Keratinocyte (primary cell): ENCODE measurements at regions not wholly inside any gene's neighbourhood (a gene's known extent, or its start where the extent isn't known, plus 50 kb on each side); places are given as distances from the start of the nearest gene placed in this dataset.
A peak's percentile ranks its signal among the peaks of the same experiment; 100 is the strongest.

Source experiments
- DNase-seq: peaks from one replicate; pipeline ENCODE4 v3.0.0-alpha.2; 2011; ENCODE audit warnings: low read depth, missing footprints, low spot score
- FAIRE-seq: peaks from 2 replicates; lab custom pipeline; 2011; peaks lifted over from hg19 to GRCh38; lab: Jason Lieb, UNC
- H2AFZ ChIP-seq: 2 replicates; pipeline ENCODE4 v1.6.0; 2012; ENCODE audit warnings: low read length, control low read depth, inconsistent platforms; ENCODE audit not compliant: control insufficient read depth
- H3K27ac ChIP-seq: 2 replicates; pipeline ENCODE4 v1.5.1; 2011; ENCODE audit warnings: low read length; ENCODE audit not compliant: control insufficient read depth, insufficient read depth
- H3K27me3 ChIP-seq: 3 replicates; pipeline ENCODE4 v1.6.0; 2011; ENCODE audit warnings: low read length; ENCODE audit not compliant: control insufficient read depth, insufficient read depth; ENCODE audit errors: extremely low read depth
- H3K36me3 ChIP-seq, 2 experiments: 2 replicates in 1 of 2; 3 replicates in 1 of 2; pipeline ENCODE4 v1.5.1; 2011; ENCODE audit warnings: low read length in 2 of 2, mild to moderate bottlenecking in 1 of 2; ENCODE audit not compliant: control insufficient read depth in 2 of 2, insufficient read depth in 2 of 2; ENCODE audit errors: extremely low read depth in 1 of 2
- H3K4me1 ChIP-seq: 3 replicates; pipeline ENCODE4 v1.5.1; 2011; ENCODE audit warnings: low read length; ENCODE audit not compliant: control insufficient read depth, insufficient read depth; ENCODE audit errors: extremely low read depth
- H3K4me2 ChIP-seq: 3 replicates; pipeline ENCODE4 v1.6.0; 2011; ENCODE audit warnings: low read depth, low read length; ENCODE audit not compliant: control insufficient read depth, insufficient read depth; ENCODE audit errors: extremely low read depth
- H3K4me3 ChIP-seq, 3 experiments: fragments of 200-600 bp in 1 of 3; sonication (generic) in 1 of 3; 2 replicates in 2 of 3; 3 replicates in 1 of 3; pipeline ENCODE4 v1.5.1; 2011 to 2016; ENCODE audit warnings: low read length in 3 of 3, mild to moderate bottlenecking in 3 of 3, control low read depth in 2 of 3, inconsistent platforms in 1 of 3, low read depth in 1 of 3, mixed read lengths in 1 of 3, mixed run types in 1 of 3, moderate library complexity in 1 of 3; ENCODE audit not compliant: control insufficient read depth in 2 of 3, insufficient read depth in 2 of 3; ENCODE audit errors: extremely low read depth in 1 of 3
- H3K79me2 ChIP-seq: 2 replicates; pipeline ENCODE4 v1.6.0; 2012; ENCODE audit warnings: low read length; ENCODE audit not compliant: control insufficient read depth, insufficient read depth
- H3K9ac ChIP-seq: 3 replicates; pipeline ENCODE4 v1.6.0; 2011; ENCODE audit warnings: low read length; ENCODE audit not compliant: control insufficient read depth, insufficient read depth; ENCODE audit errors: extremely low read depth
- H3K9me1 ChIP-seq: 3 replicates; pipeline ENCODE4 v1.6.0; 2011; ENCODE audit warnings: low read length; ENCODE audit not compliant: control insufficient read depth, insufficient read depth; ENCODE audit errors: extremely low read depth
- H3K9me3 ChIP-seq: 2 replicates; pipeline ENCODE4 v1.5.1; 2012; ENCODE audit warnings: low read depth, low read length; ENCODE audit not compliant: control insufficient read depth
- H4K20me1 ChIP-seq: 3 replicates; pipeline ENCODE4 v1.6.0; 2011; ENCODE audit warnings: low read length; ENCODE audit not compliant: control insufficient read depth, insufficient read depth; ENCODE audit errors: extremely low read depth
- EZH2 ChIP-seq: IDR thresholded peaks from one replicate; pipeline ENCODE4 v1.6.1; 2012; ENCODE audit warnings: inconsistent platforms, mild to moderate bottlenecking, low read length, moderate library complexity
- dilution Hi-C: fragments of 300-500 bp; cut with MboI; formaldehyde crosslinking; loops from one replicate; pipeline ENCODE4 v1.7.0; 2020; ENCODE audit warnings: low sequenced_read_pairs; ENCODE audit not compliant: extremely low pct_ligation_motif_present
- TF ChIP-seq, protein P1 (sequence below), 3 experiments: IDR thresholded peaks in 1 of 3; conservative IDR thresholded peaks in 1 of 3; optimal IDR thresholded peaks in 1 of 3; 2 replicates in 2 of 3; 3 replicates in 1 of 3; pipeline versions ENCODE3 to v1.5.1; 2011; ENCODE audit warnings: low read length in 3 of 3, mild to moderate bottlenecking in 3 of 3, moderate library complexity in 2 of 3, control low read depth in 1 of 3, inconsistent platforms in 1 of 3; ENCODE audit not compliant: insufficient read depth in 2 of 3; ENCODE audit errors: extremely low read depth in 1 of 3

DNA sequence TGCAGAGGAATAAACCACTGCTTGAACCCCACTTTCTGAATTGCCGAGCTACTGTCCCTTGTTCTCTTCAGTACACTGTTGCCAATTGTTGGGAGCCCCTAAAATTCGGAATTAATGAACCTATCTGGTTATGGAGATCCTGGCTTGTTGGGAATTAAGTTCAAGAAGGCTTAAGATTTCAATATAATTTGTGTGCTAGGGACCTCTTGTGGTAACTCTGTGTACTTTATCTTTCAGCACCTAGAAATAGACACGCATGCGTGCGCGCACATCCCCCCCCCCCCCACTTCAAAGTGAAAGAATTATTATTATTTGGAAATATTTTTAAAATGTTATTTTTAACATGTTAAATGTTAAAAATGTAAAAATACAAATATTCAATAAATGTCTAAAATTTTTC lies 53.3 kb upstream of the FAM169A start:
- no peaks in the 10 kb centered on the region for H3K36me3 ChIP-seq
- FAIRE-seq: peak; percentile 20
- TF ChIP-seq, protein P1, sequence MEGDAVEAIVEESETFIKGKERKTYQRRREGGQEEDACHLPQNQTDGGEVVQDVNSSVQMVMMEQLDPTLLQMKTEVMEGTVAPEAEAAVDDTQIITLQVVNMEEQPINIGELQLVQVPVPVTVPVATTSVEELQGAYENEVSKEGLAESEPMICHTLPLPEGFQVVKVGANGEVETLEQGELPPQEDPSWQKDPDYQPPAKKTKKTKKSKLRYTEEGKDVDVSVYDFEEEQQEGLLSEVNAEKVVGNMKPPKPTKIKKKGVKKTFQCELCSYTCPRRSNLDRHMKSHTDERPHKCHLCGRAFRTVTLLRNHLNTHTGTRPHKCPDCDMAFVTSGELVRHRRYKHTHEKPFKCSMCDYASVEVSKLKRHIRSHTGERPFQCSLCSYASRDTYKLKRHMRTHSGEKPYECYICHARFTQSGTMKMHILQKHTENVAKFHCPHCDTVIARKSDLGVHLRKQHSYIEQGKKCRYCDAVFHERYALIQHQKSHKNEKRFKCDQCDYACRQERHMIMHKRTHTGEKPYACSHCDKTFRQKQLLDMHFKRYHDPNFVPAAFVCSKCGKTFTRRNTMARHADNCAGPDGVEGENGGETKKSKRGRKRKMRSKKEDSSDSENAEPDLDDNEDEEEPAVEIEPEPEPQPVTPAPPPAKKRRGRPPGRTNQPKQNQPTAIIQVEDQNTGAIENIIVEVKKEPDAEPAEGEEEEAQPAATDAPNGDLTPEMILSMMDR (optimal IDR thresholded peaks at IDR 0.05 in 1 of 3, IDR thresholded peaks at IDR 0.05 in 1 of 3, conservative IDR thresholded peaks at IDR 0.05 in 1 of 3; ENCODE audit: extremely low read depth in 1 of 3, insufficient read depth in 2 of 3, low read length in 3 of 3): peak; percentile 41 to 53 (median 43)
- TF ChIP-seq EZH2: no peak
- no peaks in the 10 kb centered on the region for H3K27me3 ChIP-seq
- H3K9ac ChIP-seq: no peak overlapping the region
- no peaks in the 10 kb centered on the region for H4K20me1 ChIP-seq
- H3K4me3 ChIP-seq: no peak overlapping the region
- dilution Hi-C loops: no loop called here
- H3K27ac ChIP-seq: no peak overlapping the region
- no peaks in the 10 kb centered on the region for H3K9me1 ChIP-seq
- no peaks in the 10 kb centered on the region for H3K4me1 ChIP-seq
- no peak overlapping the region for H2AFZ ChIP-seq
- no peaks in the 10 kb centered on the region for H3K79me2 ChIP-seq
- no peak for DNase-seq
- H3K9me3 ChIP-seq: no peaks in the 10 kb centered on the region
- no peak overlapping the region for H3K4me2 ChIP-seq

DNA sequence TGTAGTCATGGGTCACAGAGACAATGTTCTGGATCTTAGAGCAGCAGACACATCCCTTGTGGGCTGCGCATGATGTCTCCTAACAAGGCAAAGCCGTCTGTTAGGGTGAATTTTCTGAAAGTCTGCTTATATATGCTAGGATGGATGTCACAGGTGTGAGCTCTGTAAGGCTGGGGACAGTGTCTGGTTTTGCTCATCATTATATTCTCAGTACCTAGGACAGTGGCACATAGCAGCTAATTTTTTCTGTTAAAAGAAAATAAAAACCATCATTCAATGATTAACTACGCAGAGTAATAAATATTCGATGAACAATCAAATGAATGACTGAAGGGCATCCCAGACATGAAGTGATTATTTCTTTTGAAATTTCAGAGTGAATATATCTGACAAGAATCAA lies 52.9 kb upstream of the FAM169A start:
- TF ChIP-seq, protein P1 (optimal IDR thresholded peaks at IDR 0.05 in 1 of 3, IDR thresholded peaks at IDR 0.05 in 1 of 3, conservative IDR thresholded peaks at IDR 0.05 in 1 of 3; ENCODE audit: extremely low read depth in 1 of 3, insufficient read depth in 2 of 3, low read length in 3 of 3): no peak
- TF ChIP-seq EZH2: no peak
- Histone ChIP-seq H3K36me3 (no peaks in the 10 kb centered on the region), H3K4me3 (no peak overlapping the region), H3K27me3 (no peaks in the 10 kb centered on the region), H3K9ac (no peak overlapping the region), H3K9me3 (no peaks in the 10 kb centered on the region), H2AFZ (no peak overlapping the region), H3K27ac (no peak overlapping the region), H4K20me1 (no peaks in the 10 kb centered on the region), H3K4me2 (no peak overlapping the region), H3K4me1 (no peaks in the 10 kb centered on the region), H3K9me1 (no peaks in the 10 kb centered on the region), H3K79me2 (no peaks in the 10 kb centered on the region)
- no peak for DNase-seq
- peak; percentile 17 for FAIRE-seq
- dilution Hi-C loops: no loop called here
